CD4-positive, alpha-beta T cell (primary cell): ENCODE measurements at regions not wholly inside any gene's neighbourhood (a gene's known extent, or its start where the extent isn't known, plus 50 kb on each side); places are given as distances from the start of the nearest gene placed in this dataset.

Experiments used
- ATAC-seq: fragments of 200-7000 bp; cut with Tn5 transposase; one replicate; pipeline ENCODE4 v1.10.0; 2022; ENCODE audit warnings: mild to moderate bottlenecking; ENCODE audit not compliant: poor library complexity
- CTCF ChIA-PET: fragments of 350-600 bp; sonication (Branson Sonifier 250); formaldehyde crosslinking; loops from one replicate; lab custom pipeline; 2021; ENCODE audit warnings: antibody characterized with exemption, inconsistent platforms; lab: Charles Lee
- POLR2A ChIA-PET: fragments of 350-600 bp; sonication (Branson Sonifier 250); formaldehyde crosslinking; loops from one replicate; lab custom pipeline; 2021; ENCODE audit warnings: antibody characterized with exemption, inconsistent platforms; lab: Charles Lee
- DNase-seq, 14 experiments: peaks; one replicate each; pipeline ENCODE4 v3.0.0-alpha.2; 2013 to 2020; ENCODE audit warnings: mixed read lengths in 2 of 14
- H3K27ac ChIP-seq, 2 donors: one replicate each; pipeline versions ENCODE4 v1.5.1 to v1.7.0; 2013; ENCODE audit warnings: low read length in 2 of 2, low read depth in 1 of 2, mild to moderate bottlenecking in 1 of 2
- H3K27me3 ChIP-seq, 2 experiments: 1 replicate in 1 of 2; 2 replicates in 1 of 2; pipeline versions ENCODE4 v1.6.1 to v1.7.0; 2013; ENCODE audit warnings: low read length in 2 of 2, control low read depth in 1 of 2, mild to moderate bottlenecking in 1 of 2, moderate library complexity in 1 of 2; ENCODE audit not compliant: insufficient read depth in 2 of 2, control insufficient read depth in 1 of 2
- H3K36me3 ChIP-seq: one replicate; pipeline ENCODE4 v1.6.1; 2013; ENCODE audit warnings: low read length, control low read depth; ENCODE audit not compliant: insufficient read depth
- H3K4me1 ChIP-seq: one replicate; pipeline ENCODE4 v1.6.1; 2013; ENCODE audit warnings: low read length, control low read depth; ENCODE audit not compliant: insufficient read depth
- H3K4me3 ChIP-seq: one replicate; pipeline ENCODE4 v1.5.1; 2013; ENCODE audit warnings: mild to moderate bottlenecking, low read length, moderate library complexity
- H3K9me3 ChIP-seq, 2 experiments: 1 replicate in 1 of 2; 2 replicates in 1 of 2; pipeline versions ENCODE4 v1.6.1 to v1.7.0; 2013; ENCODE audit warnings: low read length in 2 of 2, mild to moderate bottlenecking in 2 of 2, control low read depth in 1 of 2, moderate library complexity in 1 of 2; ENCODE audit not compliant: control insufficient read depth in 1 of 2, insufficient read depth in 1 of 2
- H3K27ac Mint-ChIP-seq: one replicate; pipeline ENCODE4 v1.8.0; 2020; ENCODE audit warnings: mixed read lengths
- H3K27me3 Mint-ChIP-seq: one replicate; pipeline ENCODE4 v1.8.0; 2021; ENCODE audit warnings: mixed read lengths
- H3K36me3 Mint-ChIP-seq: one replicate; pipeline ENCODE4 v1.8.0; 2021; ENCODE audit warnings: low read depth, mixed read lengths
- H3K4me1 Mint-ChIP-seq: one replicate; pipeline ENCODE4 v1.8.0; 2021; ENCODE audit warnings: low read depth, mixed read lengths
- H3K4me3 Mint-ChIP-seq: one replicate; pipeline ENCODE4 v1.8.0; 2020; ENCODE audit warnings: mild to moderate bottlenecking, mixed read lengths
- H3K9me3 Mint-ChIP-seq: one replicate; pipeline ENCODE4 v1.8.0; 2020; ENCODE audit warnings: mixed read lengths
- CTCF ChIP-seq: fragments of 200-600 bp; IDR thresholded peaks from one replicate; pipeline ENCODE4 v1.8.0; 2022; ENCODE audit warnings: antibody characterized with exemption, mild to moderate bottlenecking
- intact Hi-C, 2 experiments: fragments of 100-400 bp; cut with DNase I in 1 of 2; cut with micrococcal nuclease in 1 of 2; formaldehyde crosslinking; loops; one replicate each; pipeline versions ENCODE4 v1.15.1 to v1.9.0; 2023 to 2025; cut with DNase I, micrococcal nuclease

- Mint-ChIP-seq H3K9me3 (no peaks in the 10 kb centered on the region), H3K4me3 (no peak overlapping the region), H3K4me1 (no peaks in the 10 kb centered on the region), H3K36me3 (no peaks in the 10 kb centered on the region), H3K27me3 (no peaks in the 10 kb centered on the region), H3K27ac (no peak overlapping the region)
- Histone ChIP-seq H3K27me3 (no peaks in the 10 kb centered on the region), H3K4me3 (no peak overlapping the region), H3K9me3 (no peaks in the 10 kb centered on the region), H3K36me3 (no peaks in the 10 kb centered on the region), H3K4me1 (no peaks in the 10 kb centered on the region), H3K27ac (no peak overlapping the region)
- DNase-seq = no peak
- ChIA-PET POLR2A (no interaction called here), CTCF (interaction anchor here (0.6 kb wide), 1 partner anchor 21 kb away, joined by 4 read pairs; no protein-coding TSS in a partner anchor)
- TF ChIP-seq CTCF = no peak
- intact Hi-C loops = no loop called here
- ATAC-seq = no peak
Observed at GRCh38 chr20:8972963-8973705, 95.8 kb upstream of the PLCB4 start.

GRCh38 chr20:8974009-8974708, 94.7 kb upstream of the PLCB4 start:
- Histone ChIP-seq H3K27me3 (no peaks in the 10 kb centered on the region), H3K9me3 (no peaks in the 10 kb centered on the region), H3K4me1 (no peaks in the 10 kb centered on the region), H3K27ac (no peak overlapping the region), H3K4me3 (no peak overlapping the region), H3K36me3 (no peaks in the 10 kb centered on the region)
- Mint-ChIP-seq H3K27ac (no peak overlapping the region), H3K4me1 (no peaks in the 10 kb centered on the region), H3K9me3 (no peaks in the 10 kb centered on the region), H3K36me3 (no peaks in the 10 kb centered on the region), H3K27me3 (no peaks in the 10 kb centered on the region), H3K4me3 (no peak overlapping the region)
- POLR2A ChIA-PET = no interaction called here
- DNase-seq (no peak), ATAC-seq (no peak)
- TF ChIP-seq CTCF = no peak
- CTCF ChIA-PET = interaction anchor here (0.6 kb wide), 1 partner anchor 22 kb away, joined by 4 read pairs; no protein-coding TSS in a partner anchor
- intact Hi-C loops = no loop called here

- POLR2A ChIA-PET = no interaction called here
Observed at GRCh38 chr20:8981482-8981881, 87.4 kb upstream of the PLCB4 start.

More at GRCh38 chr20:8981482-8981881, 87.4 kb upstream of the PLCB4 start:
- intact Hi-C loops = no loop called here
- no peak for TF ChIP-seq CTCF
- CTCF ChIA-PET = no interaction called here
- Mint-ChIP-seq H3K4me1 (no peaks in the 10 kb centered on the region), H3K27me3 (no peaks in the 10 kb centered on the region), H3K9me3 (no peaks in the 10 kb centered on the region), H3K36me3 (no peaks in the 10 kb centered on the region), H3K27ac (no peak overlapping the region), H3K4me3 (no peak overlapping the region)
- H3K27ac ChIP-seq = no peak overlapping the region
- ATAC-seq (no peak), DNase-seq (no peak)
- no peaks in the 10 kb centered on the region for H3K36me3 ChIP-seq
- no peaks in the 10 kb centered on the region for H3K4me1 ChIP-seq
- no peaks in the 10 kb centered on the region for H3K27me3 ChIP-seq
- peaks cover 0 to 3% of the 10 kb centered on the region in 2 experiments for H3K9me3 ChIP-seq
- H3K4me3 ChIP-seq = no peak overlapping the region
